SK-N-SH treated with all-trans-retinoic acid at 6 μM for 48 hours (cell line): ENCODE measurements at regions not wholly inside any gene's neighbourhood (a gene's known extent, or its start where the extent isn't known, plus 50 kb on each side); places are given as distances from the start of the nearest gene placed in this dataset.

ENCODE experiments used
- BACH2 ChIP-seq: fragments of 250-450 bp; sonication (Bioruptor Pico); IDR thresholded peaks from 2 replicates; pipeline ENCODE4 v1.9.0; 2021; ENCODE audit warnings: mild to moderate bottlenecking, borderline replicate concordance
- CSDC2 ChIP-seq: fragments of 250-450 bp; sonication (Bioruptor Pico); IDR thresholded peaks from 2 replicates; pipeline ENCODE4 v1.5.0; 2020; ENCODE audit warnings: mild to moderate bottlenecking, moderate library complexity
- PATZ1 ChIP-seq: fragments of 250-450 bp; sonication (Bioruptor Pico); IDR thresholded peaks from 2 replicates; pipeline ENCODE4 v1.8.0; 2020; ENCODE audit warnings: mild to moderate bottlenecking, moderate library complexity, borderline replicate concordance
- RARB ChIP-seq: fragments of 250-450 bp; sonication (Bioruptor Pico); IDR thresholded peaks from 2 replicates; pipeline ENCODE4 v1.8.0; 2021; ENCODE audit warnings: mild to moderate bottlenecking, moderate library complexity
- TCF4 ChIP-seq: fragments of 250-450 bp; sonication (Bioruptor Pico); IDR thresholded peaks from 2 replicates; pipeline ENCODE4 v1.8.0; 2021; ENCODE audit warnings: mild to moderate bottlenecking, moderate library complexity, borderline replicate concordance
- ZFP30 ChIP-seq: fragments of 450-650 bp; formaldehyde crosslinking; IDR thresholded peaks from 2 replicates; pipeline ENCODE4 v1.5.0; 2022; ENCODE audit warnings: mild to moderate bottlenecking, moderate library complexity
- ZNF70 ChIP-seq: fragments of 450-650 bp; formaldehyde crosslinking; IDR thresholded peaks from 2 replicates; pipeline ENCODE4 v1.5.0; 2020; ENCODE audit warnings: mild to moderate bottlenecking, moderate library complexity
- ZNF8 ChIP-seq: fragments of 450-650 bp; formaldehyde crosslinking; IDR thresholded peaks from 2 replicates; pipeline ENCODE4 v1.5.0; 2020; ENCODE audit warnings: mild to moderate bottlenecking, moderate library complexity
- TF ChIP-seq, protein P1 (sequence below): fragments of 250-450 bp; sonication (Bioruptor Pico); IDR thresholded peaks from 2 replicates; pipeline ENCODE4 v1.5.1; 2021; ENCODE audit warnings: mild to moderate bottlenecking, moderate library complexity

DNA sequence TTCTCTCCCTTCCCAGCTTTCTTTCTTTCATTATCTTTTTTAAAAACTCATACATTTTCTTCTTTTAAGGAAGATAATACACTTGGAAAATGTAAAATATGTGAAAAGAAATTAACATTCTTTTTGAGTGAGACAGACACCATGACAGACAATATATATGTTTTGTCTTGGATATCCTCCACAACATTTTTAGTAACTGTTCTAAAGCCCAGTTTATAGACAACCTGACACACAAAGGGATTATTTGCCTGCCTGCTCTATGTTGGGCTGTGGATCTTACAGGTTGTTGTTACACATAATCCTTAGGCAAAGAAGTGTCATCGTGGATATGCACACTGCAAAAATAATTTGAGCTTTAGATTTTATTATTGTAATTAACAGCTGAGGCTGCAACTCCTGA lies 301.4 kb upstream of the PDGFD start:
- TF ChIP-seq ZFP30, result no peak
- no peak for TF ChIP-seq PATZ1 (CRISPR knock-in tag)
- no peak for TF ChIP-seq ZNF8 (CRISPR knock-in tag)
- TF ChIP-seq CSDC2 (CRISPR knock-in tag), result no peak
- no peak for TF ChIP-seq ZNF70 (CRISPR knock-in tag)
- TF ChIP-seq BACH2, result no peak
- TF ChIP-seq, protein P1, sequence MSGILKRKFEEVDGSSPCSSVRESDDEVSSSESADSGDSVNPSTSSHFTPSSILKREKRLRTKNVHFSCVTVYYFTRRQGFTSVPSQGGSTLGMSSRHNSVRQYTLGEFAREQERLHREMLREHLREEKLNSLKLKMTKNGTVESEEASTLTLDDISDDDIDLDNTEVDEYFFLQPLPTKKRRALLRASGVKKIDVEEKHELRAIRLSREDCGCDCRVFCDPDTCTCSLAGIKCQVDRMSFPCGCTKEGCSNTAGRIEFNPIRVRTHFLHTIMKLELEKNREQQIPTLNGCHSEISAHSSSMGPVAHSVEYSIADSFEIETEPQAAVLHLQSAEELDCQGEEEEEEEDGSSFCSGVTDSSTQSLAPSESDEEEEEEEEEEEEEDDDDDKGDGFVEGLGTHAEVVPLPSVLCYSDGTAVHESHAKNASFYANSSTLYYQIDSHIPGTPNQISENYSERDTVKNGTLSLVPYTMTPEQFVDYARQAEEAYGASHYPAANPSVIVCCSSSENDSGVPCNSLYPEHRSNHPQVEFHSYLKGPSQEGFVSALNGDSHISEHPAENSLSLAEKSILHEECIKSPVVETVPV, result no peak
- TF ChIP-seq TCF4 (CRISPR knock-in tag), result no peak
- no peak for TF ChIP-seq RARB (CRISPR knock-in tag)
